GM12891 (cell line): ENCODE measurements at regions not wholly inside any gene's neighbourhood (a gene's known extent, or its start where the extent isn't known, plus 50 kb on each side); places are given as distances from the start of the nearest gene placed in this dataset.

Source experiments
- POLR2A ChIP-seq: IDR thresholded peaks from 2 replicates; pipeline ENCODE4 v1.6.1; 2011; ENCODE audit warnings: low read depth, low read length, control low read depth
- POLR2AphosphoS5 ChIP-seq: IDR thresholded peaks from 2 replicates; pipeline ENCODE4 v1.6.1; 2011; ENCODE audit warnings: low read depth, low read length, control low read depth
- SPI1 ChIP-seq: IDR thresholded peaks from 2 replicates; pipeline ENCODE4 v1.6.1; 2011; ENCODE audit warnings: low read depth, low read length, control low read depth

- TF ChIP-seq POLR2A (no peak), POLR2AphosphoS5 (no peak), SPI1 (no peak)
These were observed 1108.1 kb upstream of the LRRTM1 start for GRCh38 chr2:81412681-81413080.
